CD4-positive, alpha-beta T cell treated with Interleukin-17A for 1 hour (primary cell): ENCODE measurements at regions not wholly inside any gene's neighbourhood (a gene's known extent, or its start where the extent isn't known, plus 50 kb on each side); places are given as distances from the start of the nearest gene placed in this dataset.
"Not testable (repeated sequence)": the region's sequence is repeated elsewhere in the genome, so short reads cannot be mapped to it uniquely, and the experiment has no call there.

ENCODE experiments used
- DNase-seq: peaks from one replicate; pipeline ENCODE4 v3.0.0-alpha.2; 2020

DNA sequence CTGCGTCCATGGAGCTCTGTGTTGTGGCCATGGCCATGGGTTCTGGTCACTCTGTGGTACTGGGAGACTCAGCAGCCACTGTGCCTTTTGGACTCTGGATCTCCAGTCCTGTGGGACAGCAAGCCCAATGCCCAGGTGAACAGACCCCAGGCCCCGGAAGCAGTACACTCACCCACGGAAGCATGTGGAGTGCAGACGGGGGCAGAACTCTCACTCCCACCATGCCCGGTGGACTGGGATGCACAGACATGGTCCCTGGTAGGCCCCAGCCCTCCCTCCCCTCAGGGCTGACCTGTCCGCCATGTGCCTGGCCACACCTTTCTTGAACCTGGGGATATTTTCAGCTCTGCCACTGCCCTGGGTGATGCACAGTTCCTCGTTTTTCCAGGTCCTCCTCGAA is 163.3 kb downstream of the URI1 start:
- DNase-seq = no peak

DNA sequence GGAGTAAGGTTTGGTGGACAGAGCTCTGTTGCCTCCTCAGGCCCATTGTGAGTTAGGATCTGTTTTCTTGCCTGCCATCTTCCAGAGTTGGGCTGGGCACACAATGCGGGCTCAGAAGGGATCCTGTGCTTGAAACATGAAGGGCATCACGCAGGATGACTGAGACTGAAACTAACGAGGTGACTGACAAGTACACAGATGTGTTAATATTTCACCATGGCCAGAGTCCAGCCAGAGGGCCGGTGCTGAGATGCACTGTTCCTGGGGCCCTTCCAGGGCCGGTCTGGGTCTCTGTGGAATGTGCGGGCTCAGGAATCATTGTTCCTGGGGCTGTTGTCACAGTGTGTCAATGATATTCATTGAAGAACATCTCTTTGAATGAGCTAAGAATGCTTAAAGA is 163.7 kb downstream of the URI1 start:
- no peak for DNase-seq

DNA sequence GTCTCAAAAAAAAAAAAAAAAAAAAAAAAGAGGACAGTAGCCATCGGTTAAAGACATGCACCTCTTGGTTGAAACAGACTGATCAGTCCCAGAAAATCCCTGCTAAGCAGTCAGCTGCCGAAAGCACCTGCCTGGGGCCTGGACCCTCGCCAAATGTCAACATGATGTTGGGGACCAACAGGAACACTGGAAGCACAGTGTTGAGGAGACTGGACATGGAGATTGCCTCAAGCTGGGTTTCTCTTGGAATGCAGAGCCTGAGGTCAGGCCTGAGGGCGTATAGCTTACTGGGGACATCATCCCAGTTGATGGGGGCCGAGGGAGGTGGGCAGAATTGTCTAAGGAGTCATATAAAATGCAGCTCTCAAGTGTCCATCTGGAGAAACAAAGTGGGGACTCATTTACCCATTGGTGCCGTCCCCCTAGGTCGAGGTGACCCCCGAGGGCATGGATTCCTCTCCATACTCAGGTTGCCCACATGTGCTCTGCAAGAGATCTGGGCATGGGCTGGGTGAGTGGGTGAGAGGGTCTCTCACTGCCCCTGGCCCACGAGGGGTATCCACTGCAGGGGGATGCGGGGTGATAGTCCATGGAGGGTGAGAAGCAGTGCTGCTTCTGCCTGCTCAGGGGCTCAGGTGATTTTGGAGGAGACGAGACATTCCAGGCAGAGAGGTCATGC is 164.5 kb downstream of the URI1 start:
- no peak for DNase-seq

DNA sequence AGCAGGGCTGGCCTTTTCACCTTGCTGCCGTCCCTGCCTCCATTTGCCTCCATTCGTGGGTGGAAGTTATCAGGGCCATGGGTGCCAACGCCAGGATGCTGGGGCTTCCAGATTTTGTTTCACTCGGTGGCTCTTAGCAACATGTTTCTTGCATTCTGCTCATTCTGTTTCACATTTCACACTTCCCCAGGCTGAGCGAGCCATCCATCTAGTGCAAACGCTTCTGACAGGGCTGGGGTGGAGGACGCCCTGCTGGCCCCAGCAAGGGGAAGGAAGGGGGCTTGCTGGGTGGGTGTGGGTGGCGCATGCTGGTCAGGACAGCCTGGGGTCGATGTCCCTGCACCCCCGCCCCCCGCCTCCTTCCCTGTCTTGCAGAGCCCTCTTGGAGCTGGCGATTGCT is 165.2 kb downstream of the URI1 start:
- DNase-seq = no peak

DNA sequence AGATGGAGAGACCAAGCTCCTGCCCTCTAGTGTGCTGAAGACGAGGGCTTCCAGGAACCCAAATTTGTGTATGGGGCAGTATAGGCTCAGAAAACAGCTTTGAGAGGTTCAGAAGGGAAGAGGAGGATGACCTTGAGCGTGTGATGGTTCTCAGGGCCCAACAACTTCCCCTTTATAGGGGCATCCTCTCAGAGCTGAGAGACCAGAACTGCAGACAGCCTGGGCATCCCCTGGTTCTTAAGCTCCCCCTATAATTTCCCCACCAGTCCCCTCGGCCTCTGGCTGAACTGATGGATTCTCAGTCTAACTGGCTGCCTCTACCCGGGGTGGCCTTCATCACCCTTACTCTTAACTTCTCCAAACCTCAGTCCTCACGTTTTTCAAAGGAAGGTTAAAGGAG is 167.5 kb downstream of the URI1 start:
- DNase-seq = no peak

DNA sequence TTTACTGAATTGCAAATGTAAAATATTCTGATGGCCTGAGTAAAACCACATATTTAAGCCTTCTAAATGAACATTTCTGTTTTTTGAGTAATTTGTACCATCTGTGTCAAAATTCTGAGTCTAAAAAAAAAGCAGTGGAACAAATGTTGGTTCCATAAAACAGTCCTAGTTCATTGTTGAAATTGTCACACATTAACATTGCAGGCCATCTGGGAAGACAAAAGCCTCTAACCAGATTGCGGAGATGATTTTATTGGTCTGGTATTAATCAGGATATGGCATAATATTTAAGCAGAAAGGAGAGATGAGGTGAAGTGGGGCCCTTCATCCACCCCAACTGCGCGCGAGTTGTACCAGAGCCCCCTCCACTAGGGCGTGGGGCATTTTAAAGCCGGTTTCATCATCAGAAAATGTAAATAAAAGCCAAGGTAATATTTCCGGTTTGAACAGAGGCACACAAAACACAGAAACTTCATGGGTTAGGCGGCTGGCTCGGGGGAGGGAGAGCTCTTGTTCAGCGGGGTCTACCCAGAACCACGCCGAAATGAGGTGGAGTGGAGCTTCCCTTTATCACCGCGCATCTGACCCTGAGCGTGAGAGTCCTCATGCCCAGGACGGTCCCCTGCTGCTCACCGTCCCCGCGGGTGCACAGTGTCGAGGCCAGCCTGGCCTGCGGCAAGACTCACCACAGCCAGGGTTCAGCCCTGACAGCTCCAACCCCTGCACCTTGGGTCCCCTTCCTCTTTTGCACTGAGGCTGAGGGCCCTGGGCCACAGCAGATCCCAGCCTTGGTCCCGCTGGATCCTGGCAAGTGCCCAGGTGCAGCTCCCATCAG is 169.2 kb downstream of the URI1 start:
- DNase-seq = no peak

DNA sequence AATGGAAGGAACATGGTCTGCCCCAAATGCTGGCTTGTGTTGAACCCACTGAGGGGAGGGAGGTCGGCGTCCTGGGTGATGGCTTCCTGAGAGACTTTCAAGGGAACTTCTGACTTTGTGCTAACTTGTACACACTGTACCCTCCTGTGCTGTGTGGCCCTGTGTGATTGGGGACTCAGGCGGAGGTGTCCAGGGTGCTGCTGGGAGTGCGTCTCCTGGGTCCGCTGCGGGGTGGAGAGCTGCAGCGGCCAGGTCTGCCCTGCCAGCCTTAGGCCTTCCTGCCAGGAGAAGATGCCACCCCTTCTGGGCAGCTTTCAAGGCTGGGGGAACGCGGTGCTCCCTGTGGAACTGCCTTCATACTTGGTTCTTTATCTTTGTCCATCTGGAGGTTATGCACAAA is 170.1 kb downstream of the URI1 start:
- no peak for DNase-seq

DNA sequence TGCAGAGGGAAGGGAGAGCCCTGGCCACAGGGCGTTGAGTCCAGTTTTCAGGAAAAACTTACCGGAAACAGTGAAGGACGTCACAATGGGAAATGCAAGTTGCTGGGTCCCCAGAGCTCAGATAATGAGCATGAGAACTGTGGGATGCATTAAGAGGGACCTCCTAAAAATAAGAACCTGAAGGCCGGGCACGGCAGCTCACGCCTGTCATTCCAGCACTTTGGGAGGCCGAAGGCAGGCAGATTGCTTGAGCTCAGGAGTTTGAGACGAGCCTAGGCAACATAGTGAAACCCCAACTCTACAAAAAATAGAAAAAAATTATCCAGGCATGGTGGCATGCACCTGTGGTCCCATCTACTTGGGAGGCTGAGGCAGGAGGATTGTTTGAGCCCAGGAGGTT is 170.6 kb downstream of the URI1 start:
- no peak for DNase-seq

DNA sequence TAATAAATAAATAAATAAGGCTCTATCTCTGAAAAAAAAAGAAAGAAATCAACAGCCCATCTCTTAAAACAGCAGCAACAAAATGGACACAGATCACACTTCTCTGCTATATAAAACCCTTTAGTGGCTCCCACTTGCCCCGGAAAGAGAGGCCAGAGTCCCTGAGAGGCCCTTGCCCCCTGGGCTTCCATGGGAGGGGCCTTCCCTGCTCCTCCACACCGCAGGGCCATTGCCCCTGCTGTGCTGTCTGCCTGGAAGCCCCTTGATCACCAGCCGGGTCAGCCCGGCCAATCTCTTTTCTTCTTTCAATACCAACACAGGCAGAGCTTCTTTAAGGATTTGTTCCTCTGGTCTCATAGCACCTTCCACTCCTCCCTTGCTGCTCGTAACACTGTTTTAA is 171.1 kb downstream of the URI1 start:
- no peak for DNase-seq

DNA sequence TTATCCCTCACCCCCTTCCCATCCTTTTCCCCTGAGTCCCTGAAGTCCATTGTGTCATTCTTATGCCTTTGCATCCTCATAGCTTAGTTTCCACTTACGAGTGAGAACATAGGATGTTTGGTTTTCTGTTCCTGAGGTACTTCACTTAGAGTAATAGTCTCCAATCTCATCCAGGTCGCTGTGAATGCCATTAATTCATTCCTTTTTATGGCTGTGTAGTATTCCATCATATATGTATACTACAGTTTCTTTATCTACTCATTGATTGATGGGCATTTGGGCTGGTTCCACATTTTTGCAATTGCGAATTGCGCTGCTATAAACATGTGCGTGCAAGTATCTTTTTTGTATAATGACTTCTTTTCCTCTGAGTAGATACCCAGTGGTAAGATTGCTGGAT is 172.1 kb downstream of the URI1 start:
- DNase-seq = not testable (repeated sequence)

DNA sequence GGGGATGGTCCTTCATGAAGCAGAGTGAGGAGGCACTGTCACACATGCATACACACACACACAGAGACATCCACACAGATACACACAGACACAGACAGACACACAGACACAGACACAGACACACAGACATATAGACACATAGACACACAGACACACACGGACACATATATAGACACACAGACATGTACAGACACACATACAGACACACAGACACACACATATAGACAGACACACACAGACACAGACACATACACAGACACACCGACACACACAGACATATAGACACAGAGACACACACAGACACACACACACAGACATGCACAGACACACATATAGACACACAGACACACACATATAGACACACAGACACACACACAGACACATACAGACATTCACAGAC is 173.9 kb downstream of the URI1 start:
- no peak for DNase-seq

DNA sequence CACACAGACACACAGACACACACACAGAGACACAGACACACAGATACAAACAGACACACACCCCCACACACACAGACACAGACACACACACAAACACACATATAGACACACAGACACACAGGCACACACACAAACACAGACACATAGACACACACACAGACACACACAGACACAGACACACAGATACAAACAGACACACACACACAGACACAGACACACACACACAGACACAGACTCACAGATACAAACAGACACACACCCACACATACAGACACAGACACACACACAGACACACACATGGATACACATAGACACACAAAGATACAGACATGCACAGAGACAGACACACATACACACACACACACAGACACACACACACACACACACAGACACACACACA is 174.5 kb downstream of the URI1 start:
- DNase-seq = no peak

DNA sequence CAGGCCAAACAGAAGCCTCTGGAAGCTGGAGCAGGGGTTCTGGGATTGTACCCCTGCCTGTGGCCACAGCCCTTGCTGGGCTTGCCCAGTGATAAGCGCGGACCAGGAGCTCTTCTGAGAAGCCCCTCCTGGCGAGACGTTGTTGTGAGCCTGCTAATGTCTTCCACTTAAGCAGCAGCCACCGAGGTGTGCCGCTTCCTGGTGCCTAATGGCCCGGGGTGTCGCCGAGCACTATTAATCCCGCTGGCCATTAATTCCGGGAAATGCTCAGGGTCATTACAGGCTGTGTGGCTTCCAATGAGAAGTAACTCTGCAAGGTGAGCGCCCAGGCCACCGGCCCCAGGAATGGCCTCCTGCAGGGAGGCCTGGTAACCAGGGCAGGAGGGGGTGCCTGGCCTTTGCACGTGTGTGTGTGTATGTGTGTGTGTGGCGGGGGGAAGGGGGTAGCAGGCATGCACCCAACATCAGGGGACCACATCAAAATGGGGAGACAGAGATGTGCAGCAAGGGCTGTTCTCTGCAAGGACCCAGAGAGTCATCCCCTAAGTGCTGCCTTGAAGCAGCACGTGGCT is 175.0 kb downstream of the URI1 start:
- no peak for DNase-seq

DNA sequence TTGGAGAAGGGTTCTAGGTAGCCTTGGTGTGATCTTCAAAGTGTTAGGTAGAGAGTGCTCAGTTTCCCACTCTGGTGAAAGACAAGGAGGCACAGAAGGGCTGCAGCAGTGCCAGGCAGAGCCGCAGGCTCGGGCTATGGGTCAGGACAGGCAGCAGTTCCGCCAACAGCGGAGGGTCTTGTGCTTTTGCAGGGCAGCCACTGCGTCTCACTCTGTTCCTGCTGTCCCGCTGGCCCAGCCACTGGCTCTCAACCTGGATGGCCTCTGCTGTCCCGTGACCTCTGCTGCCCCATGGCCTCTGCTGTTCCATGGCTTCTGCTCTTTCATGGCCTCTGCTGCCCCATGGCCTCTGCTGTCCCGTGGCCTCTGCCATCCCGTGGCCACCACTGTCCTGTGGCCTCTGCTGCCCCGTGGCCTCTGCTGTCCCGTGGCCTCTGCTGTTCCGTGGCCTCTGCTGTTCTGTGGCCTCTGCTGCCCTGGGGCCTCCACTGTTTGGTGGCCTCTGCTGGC is 175.7 kb downstream of the URI1 start:
- no peak for DNase-seq

DNA sequence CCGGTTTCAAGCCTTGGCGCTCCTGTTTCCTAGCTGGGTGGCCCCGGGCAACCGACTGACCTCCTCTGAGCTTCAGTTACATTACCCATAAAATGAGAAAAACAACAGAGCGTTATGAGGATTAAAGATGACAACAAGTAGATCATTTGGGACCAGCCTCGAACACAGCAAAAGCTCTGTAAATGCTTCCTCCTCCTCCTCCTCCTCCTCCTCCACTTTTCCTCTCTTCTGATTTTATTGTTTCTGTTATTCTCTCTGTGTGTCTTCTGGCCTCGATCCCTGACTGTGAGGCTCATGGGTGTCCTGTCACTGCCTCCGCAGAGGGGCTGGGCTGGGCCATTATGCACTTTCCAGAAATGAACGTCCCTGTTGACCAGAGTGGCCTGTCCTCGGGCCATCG is 176.2 kb downstream of the URI1 start:
- no peak for DNase-seq

DNA sequence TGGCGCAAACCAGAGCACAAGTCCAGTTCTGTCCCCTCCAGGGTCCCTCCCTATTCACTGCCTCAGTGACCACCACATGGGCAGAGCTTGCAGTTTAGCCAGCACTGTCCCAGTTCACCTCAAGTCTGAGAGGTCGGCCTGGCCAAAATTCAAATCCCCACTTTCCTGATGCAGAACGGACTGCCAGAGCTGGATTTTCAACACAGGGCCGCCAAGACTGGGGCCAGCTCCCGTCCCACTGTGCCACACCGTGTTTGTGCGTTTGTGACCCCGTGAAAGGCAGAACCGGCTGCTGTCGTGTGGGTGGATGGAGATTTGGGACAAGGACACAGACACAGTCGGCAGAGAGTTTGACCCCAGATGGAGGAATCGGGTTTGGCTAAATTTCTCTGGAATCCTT is 176.7 kb downstream of the URI1 start:
- DNase-seq = no peak

DNA sequence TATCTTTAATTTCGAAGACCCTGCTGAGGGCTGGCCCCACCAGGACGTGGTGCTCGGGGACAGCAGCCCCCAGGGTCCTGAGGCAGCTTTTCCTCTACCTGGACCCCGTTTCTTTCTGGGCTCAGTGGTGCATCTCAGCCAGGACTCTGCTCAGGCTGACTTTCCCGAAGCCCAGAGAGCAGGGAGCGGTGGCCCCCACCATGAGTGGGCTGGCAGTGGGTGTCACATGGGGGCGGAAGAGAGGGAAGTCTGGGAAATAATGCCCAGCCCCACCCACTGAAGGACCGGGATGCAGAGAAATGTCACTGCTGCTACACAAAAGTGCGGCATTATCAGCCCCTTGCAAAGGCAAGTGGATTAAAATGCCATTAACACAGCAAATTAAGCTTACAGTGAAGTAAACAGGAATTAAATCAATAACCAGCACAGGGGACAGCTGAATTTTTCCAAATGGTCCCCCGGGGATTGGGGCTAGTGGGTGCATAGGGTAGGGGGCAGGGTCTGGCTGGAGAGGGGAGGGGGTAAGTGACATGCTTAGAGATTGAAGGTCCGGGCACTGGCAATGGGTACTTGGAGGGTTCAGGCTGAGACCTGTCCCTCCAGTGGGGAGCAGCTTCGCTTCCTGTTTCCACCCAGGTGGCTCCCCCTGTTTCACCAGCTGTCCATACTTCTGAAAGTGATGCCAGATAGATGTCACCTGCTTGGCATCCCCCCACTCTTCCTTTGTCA is 177.3 kb downstream of the URI1 start:
- no peak for DNase-seq

DNA sequence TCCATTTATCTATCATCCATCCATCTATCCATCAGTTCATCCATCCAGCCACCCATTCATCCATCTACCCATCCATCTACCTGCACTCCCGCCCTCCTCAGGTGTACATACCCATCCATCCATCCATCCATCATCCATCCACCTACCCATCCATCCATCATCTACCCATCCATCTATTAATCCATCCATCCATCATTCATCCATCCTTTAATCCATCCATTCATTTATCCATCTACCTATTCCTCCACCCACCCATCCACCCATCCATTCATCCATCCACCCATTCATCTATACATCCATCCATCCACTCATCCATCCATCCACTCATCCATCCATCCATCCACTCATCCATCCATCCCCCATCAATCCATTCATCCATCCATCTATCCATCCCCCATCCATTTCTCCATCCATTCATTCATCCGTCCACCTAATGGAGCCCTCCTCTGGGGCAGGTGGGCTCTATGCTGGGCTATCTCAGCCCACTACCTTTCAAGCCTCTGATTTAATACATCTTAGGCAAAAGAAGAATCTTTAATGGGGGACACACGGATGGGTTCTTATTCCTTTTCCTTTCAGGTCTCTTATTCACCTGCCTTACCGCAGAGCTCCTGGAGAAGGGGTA is 178.9 kb downstream of the URI1 start:
- no peak for DNase-seq

DNA sequence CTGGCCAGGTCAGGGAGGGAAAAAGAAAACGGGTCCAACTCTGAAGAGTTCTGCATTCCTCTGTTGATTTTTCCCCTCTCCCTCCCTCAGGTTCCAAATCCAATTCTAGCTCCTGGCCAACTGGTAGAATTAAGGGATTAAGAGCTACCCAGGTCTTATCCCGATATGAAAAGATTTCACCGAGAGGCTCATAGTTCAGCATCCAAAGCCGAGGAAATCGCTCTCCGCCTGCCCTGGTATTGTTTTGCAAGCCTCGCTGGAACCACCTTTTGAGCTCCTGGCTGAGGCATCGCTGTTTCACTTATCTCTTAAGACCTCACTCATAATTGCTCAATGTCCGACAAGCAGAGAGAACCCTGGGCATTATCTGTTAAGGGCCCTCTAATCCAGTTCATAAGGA is 180.4 kb downstream of the URI1 start:
- DNase-seq = no peak

DNA sequence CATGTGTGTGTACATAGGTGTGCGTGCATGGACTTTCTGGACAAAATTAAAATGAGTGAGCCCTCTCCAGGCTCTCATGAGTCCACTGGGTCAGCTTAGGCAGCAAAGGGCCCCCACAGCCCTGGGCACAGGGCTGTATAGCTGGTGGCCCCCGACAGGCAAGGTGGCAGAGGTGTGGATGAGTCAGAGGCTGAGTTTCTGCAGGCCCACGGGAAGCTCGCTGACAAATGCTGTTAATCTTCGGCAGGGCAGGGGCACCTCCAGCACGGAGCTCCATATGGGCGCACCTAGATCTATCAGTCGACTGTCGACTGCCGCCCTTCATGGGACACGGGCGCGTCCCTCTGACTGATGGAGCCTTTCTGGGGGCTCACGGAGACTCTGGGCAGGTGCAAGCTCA is 181.1 kb downstream of the URI1 start:
- no peak for DNase-seq

DNA sequence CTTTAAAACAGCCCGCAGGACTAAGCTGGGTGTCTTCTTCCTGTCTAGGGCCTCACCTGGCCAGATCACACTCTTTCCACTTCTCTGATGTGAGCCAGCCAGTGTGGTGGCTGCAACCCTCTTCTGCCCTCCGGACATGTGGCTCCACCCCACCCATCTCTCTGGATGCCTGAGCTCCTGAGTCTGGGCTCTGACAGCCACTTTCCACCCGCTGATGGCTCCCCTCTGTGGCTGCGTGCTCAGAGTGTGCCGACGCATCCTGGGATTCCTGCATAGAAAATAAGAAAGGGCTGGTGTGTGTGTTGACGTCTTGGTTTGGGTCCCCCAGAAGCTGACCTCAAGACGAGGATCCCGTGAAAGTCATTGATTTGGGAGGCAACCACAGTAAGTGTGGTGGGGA is 181.6 kb downstream of the URI1 start:
- no peak for DNase-seq

DNA sequence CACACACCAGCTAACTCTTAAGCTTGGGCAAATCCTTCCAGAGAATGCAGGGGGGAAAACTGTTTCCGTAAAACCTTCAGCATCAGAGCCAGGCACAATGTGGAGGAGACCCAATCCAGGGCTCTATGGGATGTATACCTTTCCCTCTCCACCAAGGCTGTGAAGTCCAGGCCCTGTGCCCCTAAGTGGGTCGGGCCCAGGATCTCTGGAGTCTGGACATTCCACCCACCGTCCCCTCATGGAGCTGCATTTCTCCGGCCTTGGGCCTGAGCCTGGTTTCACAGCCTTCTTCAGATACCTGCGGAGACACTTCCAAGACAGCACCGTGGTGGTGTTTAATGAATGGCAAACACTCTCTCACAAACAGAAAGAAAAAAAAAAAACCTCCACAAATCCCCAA is 186.2 kb downstream of the URI1 start:
- no peak for DNase-seq
